Parathyroid adenoma (tissue), 2 donors: ENCODE measurements at regions not wholly inside any gene's neighbourhood (a gene's known extent, or its start where the extent isn't known, plus 50 kb on each side); places are given as distances from the start of the nearest gene placed in this dataset.
"Not testable (repeated sequence)": the region's sequence is repeated elsewhere in the genome, so short reads cannot be mapped to it uniquely, and the experiment has no call there.

ENCODE experiments used
- H2AFZ ChIP-seq: fragments of 300-600 bp; sonication (generic); one replicate; pipeline ENCODE4 v1.7.0; 2017; ENCODE audit warnings: antibody characterized with exemption, mild to moderate bottlenecking
- H3K27ac ChIP-seq: fragments of 300-600 bp; sonication (generic); one replicate; pipeline ENCODE4 v1.7.0; 2017
- H3K27me3 ChIP-seq: fragments of 300-600 bp; sonication (generic); one replicate; pipeline ENCODE4 v1.7.0; 2017; ENCODE audit warnings: low read length; ENCODE audit not compliant: control insufficient read depth, insufficient read depth
- H3K36me3 ChIP-seq: fragments of 300-600 bp; sonication (generic); one replicate; pipeline ENCODE4 v1.7.0; 2017; ENCODE audit warnings: low read length; ENCODE audit not compliant: control insufficient read depth, insufficient read depth
- H3K4me1 ChIP-seq: fragments of 300-600 bp; sonication (generic); one replicate; pipeline ENCODE4 v1.7.0; 2017; ENCODE audit warnings: control low read depth
- H3K4me2 ChIP-seq: fragments of 300-600 bp; sonication (generic); one replicate; pipeline ENCODE4 v1.7.0; 2017; ENCODE audit warnings: low read length
- H3K4me3 ChIP-seq: fragments of 300-600 bp; sonication (generic); one replicate; pipeline ENCODE4 v1.7.0; 2017; ENCODE audit warnings: low read depth, low read length
- H3K79me2 ChIP-seq: fragments of 300-600 bp; sonication (generic); one replicate; pipeline ENCODE4 v1.7.0; 2017; ENCODE audit warnings: control low read depth
- H3K9ac ChIP-seq: fragments of 300-600 bp; sonication (generic); one replicate; pipeline ENCODE4 v1.7.0; 2017; ENCODE audit warnings: mild to moderate bottlenecking
- H3K9me3 ChIP-seq: fragments of 300-600 bp; sonication (generic); one replicate; pipeline ENCODE4 v1.7.0; 2017; ENCODE audit warnings: low read length; ENCODE audit not compliant: control insufficient read depth
- TF ChIP-seq, protein P1 (sequence below): fragments of 300-600 bp; sonication (generic); IDR thresholded peaks from one replicate; pipeline ENCODE4 v1.7.0; 2017; ENCODE audit warnings: antibody characterized with exemption, mild to moderate bottlenecking
- donor health status: primary hyperparathyroidism.

DNA sequence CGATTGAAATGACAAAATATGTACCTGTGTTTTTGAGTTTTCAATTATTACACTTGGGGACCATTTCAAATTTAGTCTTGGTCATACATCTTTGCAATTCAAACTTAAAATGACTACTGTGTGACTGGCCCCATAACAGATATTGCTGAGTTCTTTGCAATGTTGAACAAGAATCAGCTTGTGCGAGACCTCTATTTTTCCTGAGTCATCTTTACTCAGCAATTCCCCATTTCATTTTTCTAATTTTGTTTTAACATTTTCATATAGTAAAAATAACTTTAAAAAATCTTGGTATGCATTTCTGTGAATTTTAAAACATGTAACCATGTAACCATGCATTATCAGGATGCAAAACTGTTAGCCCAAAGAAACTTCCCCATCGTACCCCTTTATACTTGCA, 678.1 kb downstream of the ANKRD7 start:
- Histone ChIP-seq H3K79me2 (no peaks in the 10 kb centered on the region), H3K4me2 (no peak overlapping the region), H3K27me3 (no peaks in the 10 kb centered on the region), H3K9ac (no peak overlapping the region), H3K4me1 (no peaks in the 10 kb centered on the region), H3K36me3 (no peaks in the 10 kb centered on the region), H3K4me3 (no peak overlapping the region), H2AFZ (no peak overlapping the region), H3K27ac (no peak overlapping the region), H3K9me3 (no peaks in the 10 kb centered on the region)
- TF ChIP-seq, protein P1, sequence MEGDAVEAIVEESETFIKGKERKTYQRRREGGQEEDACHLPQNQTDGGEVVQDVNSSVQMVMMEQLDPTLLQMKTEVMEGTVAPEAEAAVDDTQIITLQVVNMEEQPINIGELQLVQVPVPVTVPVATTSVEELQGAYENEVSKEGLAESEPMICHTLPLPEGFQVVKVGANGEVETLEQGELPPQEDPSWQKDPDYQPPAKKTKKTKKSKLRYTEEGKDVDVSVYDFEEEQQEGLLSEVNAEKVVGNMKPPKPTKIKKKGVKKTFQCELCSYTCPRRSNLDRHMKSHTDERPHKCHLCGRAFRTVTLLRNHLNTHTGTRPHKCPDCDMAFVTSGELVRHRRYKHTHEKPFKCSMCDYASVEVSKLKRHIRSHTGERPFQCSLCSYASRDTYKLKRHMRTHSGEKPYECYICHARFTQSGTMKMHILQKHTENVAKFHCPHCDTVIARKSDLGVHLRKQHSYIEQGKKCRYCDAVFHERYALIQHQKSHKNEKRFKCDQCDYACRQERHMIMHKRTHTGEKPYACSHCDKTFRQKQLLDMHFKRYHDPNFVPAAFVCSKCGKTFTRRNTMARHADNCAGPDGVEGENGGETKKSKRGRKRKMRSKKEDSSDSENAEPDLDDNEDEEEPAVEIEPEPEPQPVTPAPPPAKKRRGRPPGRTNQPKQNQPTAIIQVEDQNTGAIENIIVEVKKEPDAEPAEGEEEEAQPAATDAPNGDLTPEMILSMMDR: no peak

DNA sequence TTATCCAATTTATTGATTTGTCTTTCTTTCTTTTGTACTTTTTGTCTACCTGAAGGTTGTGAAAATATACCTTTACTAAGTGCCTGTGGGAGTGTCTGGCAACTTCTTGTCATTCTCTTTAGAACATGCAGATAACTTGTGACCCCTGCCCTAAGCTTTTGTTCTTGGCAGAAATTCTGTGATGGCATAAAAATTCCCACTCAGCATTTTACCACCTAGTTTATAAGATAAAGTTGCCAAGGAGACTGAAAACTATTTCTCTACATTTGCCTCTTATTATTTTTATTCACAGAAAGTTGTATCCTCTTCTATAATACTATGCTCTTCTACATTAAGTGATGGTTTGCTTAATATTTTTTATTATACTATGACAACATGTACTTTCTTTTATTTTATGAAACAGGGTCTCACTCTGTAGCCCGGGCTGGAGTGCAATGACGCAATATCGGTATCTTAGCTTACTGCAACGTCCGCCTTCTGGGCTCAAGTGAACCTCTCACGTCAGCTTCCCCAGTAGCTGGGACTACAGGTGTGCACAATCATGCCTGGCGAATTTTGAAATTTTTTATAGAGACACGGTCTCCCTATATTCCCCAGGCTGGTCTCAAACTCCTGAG, 683.5 kb downstream of the ANKRD7 start:
- Histone ChIP-seq H3K27ac (no peak overlapping the region), H3K4me2 (no peak overlapping the region), H3K9me3 (no peaks in the 10 kb centered on the region), H3K36me3 (no peaks in the 10 kb centered on the region), H2AFZ (no peak overlapping the region), H3K79me2 (no peaks in the 10 kb centered on the region), H3K9ac (no peak overlapping the region), H3K4me1 (no peaks in the 10 kb centered on the region), H3K27me3 (no peaks in the 10 kb centered on the region), H3K4me3 (no peak overlapping the region)
- TF ChIP-seq, protein P1: no peak

DNA sequence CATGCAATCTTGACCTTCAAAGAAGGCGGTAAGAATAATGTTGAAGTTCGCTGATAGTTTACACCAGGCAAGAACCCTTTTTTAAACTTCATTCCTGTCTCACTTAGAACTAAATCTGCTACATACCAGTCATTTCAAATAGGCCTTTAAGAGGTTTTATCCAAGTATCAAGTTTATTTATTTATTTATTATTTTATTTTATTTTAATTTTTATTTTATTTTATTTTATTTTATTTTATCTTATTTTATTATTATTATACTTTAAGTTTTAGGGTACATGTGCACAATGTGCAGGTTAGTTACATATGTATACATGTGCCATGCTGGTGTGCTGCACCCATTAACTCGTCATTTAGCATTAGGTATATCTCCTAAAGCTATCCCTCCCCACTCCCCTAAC, 691.6 kb downstream of the ANKRD7 start:
- H3K4me2 ChIP-seq, H3K27ac ChIP-seq, H3K36me3 ChIP-seq, H3K9ac ChIP-seq, H3K9me3 ChIP-seq, H2AFZ ChIP-seq, H3K27me3 ChIP-seq, H3K4me1 ChIP-seq, H3K79me2 ChIP-seq, H3K4me3 ChIP-seq: not testable (repeated sequence)

DNA sequence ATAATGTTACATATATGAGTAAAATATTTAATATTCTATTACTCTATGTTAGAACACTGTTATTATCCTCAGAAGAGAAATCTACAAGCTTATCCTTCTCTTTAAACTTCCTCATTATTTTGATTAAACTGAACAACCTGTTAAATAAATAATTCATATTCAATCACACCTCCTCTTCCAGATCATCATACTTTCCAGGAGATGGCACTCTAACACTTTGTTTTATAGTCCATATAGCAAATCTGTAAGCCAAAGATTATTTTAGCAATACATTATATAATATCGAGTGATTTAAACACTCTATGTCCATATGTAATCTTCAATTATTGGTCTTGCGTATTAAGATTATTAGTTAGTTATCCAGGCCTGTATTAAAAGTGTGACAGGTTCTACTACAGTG, 694.1 kb downstream of the ANKRD7 start:
- Histone ChIP-seq H3K4me2 (no peak overlapping the region), H3K9me3 (no peaks in the 10 kb centered on the region), H3K36me3 (no peaks in the 10 kb centered on the region), H3K27ac (no peak overlapping the region), H3K27me3 (no peaks in the 10 kb centered on the region), H3K4me1 (no peaks in the 10 kb centered on the region), H3K79me2 (no peaks in the 10 kb centered on the region), H3K9ac (no peak overlapping the region), H2AFZ (no peak overlapping the region), H3K4me3 (no peak overlapping the region)
- TF ChIP-seq, protein P1: no peak

DNA sequence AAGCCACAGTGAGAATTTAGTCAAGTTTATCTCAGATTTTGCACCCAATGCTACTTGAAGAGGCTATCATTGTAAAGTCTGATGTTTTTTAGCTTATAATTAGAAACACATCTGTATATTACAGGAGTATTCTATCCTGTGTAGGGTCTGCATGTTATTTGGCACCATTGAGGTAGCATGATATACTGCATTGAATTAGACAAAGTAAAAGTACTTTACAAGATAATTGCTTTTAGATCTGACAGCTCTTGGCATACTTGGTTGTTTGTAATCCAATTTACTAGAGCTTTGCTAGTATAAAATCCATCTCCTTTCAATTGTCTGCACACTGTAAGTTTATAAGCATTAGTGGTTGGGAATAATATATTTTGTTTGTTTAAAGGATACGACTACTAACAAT, 714.3 kb downstream of the ANKRD7 start:
- Histone ChIP-seq H3K4me3 (no peak overlapping the region), H3K9ac (no peak overlapping the region), H3K9me3 (no peaks in the 10 kb centered on the region), H2AFZ (no peak overlapping the region), H3K4me2 (no peak overlapping the region), H3K27me3 (no peaks in the 10 kb centered on the region), H3K4me1 (no peaks in the 10 kb centered on the region), H3K79me2 (no peaks in the 10 kb centered on the region), H3K27ac (no peak overlapping the region), H3K36me3 (no peaks in the 10 kb centered on the region)
- TF ChIP-seq, protein P1: no peak
